PC-9 (cell line): ENCODE measurements at regions not wholly inside any gene's neighbourhood (a gene's known extent, or its start where the extent isn't known, plus 50 kb on each side); places are given as distances from the start of the nearest gene placed in this dataset.

ENCODE experiments used
- EZH2 ChIP-seq: fragments of 200-600 bp; sonication (generic); IDR thresholded peaks from 2 replicates; pipeline ENCODE4 v1.8.0; 2017; ENCODE audit warnings: antibody characterized with exemption, low read depth
- TF ChIP-seq, protein P1 (sequence below): fragments of 200-600 bp; sonication (generic); conservative IDR thresholded peaks from 2 replicates; pipeline ENCODE4 v1.6.1; 2017; ENCODE audit warnings: mixed run types, antibody characterized with exemption, mild to moderate bottlenecking, moderate library complexity

DNA sequence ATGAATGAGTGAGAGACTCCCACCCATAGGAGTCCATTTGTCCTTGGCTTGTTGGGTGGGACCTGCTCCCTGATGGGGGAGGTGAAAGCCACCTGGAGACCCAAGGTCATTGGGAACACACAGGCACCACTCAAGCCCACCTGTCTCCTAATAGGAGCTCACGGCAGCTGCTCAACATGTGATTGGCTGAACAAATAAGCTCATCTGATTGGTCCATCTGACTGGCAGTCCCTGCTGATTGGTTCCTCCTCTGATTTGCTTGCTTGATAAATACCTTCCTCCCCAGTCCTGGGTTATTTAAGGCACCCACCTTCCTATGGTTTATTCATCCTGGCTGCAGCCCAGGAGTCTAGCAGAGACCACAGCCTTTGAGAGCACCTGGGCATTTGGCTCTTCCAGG is 502.9 kb downstream of the PTPRU start:
- TF ChIP-seq, protein P1, sequence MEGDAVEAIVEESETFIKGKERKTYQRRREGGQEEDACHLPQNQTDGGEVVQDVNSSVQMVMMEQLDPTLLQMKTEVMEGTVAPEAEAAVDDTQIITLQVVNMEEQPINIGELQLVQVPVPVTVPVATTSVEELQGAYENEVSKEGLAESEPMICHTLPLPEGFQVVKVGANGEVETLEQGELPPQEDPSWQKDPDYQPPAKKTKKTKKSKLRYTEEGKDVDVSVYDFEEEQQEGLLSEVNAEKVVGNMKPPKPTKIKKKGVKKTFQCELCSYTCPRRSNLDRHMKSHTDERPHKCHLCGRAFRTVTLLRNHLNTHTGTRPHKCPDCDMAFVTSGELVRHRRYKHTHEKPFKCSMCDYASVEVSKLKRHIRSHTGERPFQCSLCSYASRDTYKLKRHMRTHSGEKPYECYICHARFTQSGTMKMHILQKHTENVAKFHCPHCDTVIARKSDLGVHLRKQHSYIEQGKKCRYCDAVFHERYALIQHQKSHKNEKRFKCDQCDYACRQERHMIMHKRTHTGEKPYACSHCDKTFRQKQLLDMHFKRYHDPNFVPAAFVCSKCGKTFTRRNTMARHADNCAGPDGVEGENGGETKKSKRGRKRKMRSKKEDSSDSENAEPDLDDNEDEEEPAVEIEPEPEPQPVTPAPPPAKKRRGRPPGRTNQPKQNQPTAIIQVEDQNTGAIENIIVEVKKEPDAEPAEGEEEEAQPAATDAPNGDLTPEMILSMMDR: no peak
- TF ChIP-seq EZH2: no peak
